Smooth muscle cell (in vitro differentiated cells): ENCODE measurements at regions not wholly inside any gene's neighbourhood (a gene's known extent, or its start where the extent isn't known, plus 50 kb on each side); places are given as distances from the start of the nearest gene placed in this dataset.

Experiments
- DNase-seq: peaks from one replicate; lab custom pipeline; 2025; ENCODE audit not compliant: unreplicated experiment; lab: John Stamatoyannopoulos, UW
- H2AFZ ChIP-seq: fragments of 200-600 bp; sonication (generic); 2 replicates; pipeline ENCODE4 v1.6.0; 2016; ENCODE audit warnings: antibody characterized with exemption, low read depth, mild to moderate bottlenecking
- H3F3A ChIP-seq: fragments of 200-600 bp; sonication (generic); 2 replicates; pipeline ENCODE4 v1.6.0; 2017; ENCODE audit warnings: antibody characterized with exemption, low read depth
- H3K27ac ChIP-seq: fragments of 200-600 bp; sonication (generic); 2 replicates; pipeline ENCODE4 v1.5.1; 2016; ENCODE audit warnings: low read depth, mild to moderate bottlenecking
- H3K27me3 ChIP-seq: fragments of 200-600 bp; sonication (generic); 2 replicates; pipeline ENCODE4 v1.6.1; 2016; ENCODE audit warnings: low read depth, mild to moderate bottlenecking
- H3K36me3 ChIP-seq: fragments of 200-600 bp; sonication (generic); 2 replicates; pipeline ENCODE4 v1.5.1; 2016; ENCODE audit warnings: low read depth
- H3K4me1 ChIP-seq: fragments of 200-600 bp; sonication (generic); 2 replicates; pipeline ENCODE4 v1.5.1; 2016; ENCODE audit warnings: low read depth
- H3K4me2 ChIP-seq: fragments of 200-600 bp; sonication (generic); 2 replicates; pipeline ENCODE4 v1.6.0; 2016; ENCODE audit warnings: mild to moderate bottlenecking
- H3K4me3 ChIP-seq: fragments of 200-600 bp; sonication (generic); 2 replicates; pipeline ENCODE4 v1.5.1; 2016; ENCODE audit warnings: mild to moderate bottlenecking
- H3K79me2 ChIP-seq: fragments of 200-600 bp; sonication (generic); 2 replicates; pipeline ENCODE4 v1.6.0; 2016; ENCODE audit warnings: low read depth, mild to moderate bottlenecking
- H3K9ac ChIP-seq: fragments of 200-600 bp; sonication (generic); 2 replicates; pipeline ENCODE4 v1.6.0; 2016; ENCODE audit warnings: low read depth
- H3K9me3 ChIP-seq: fragments of 200-600 bp; sonication (generic); replicated peaks from 2 replicates; pipeline ENCODE4 v1.5.1; 2016; ENCODE audit warnings: low read depth
- H4K20me1 ChIP-seq: fragments of 200-600 bp; sonication (generic); 2 replicates; pipeline ENCODE4 v1.6.0; 2016; ENCODE audit warnings: low read depth
- CTCF ChIP-seq: fragments of 200-600 bp; sonication (generic); IDR thresholded peaks from 2 replicates; pipeline ENCODE4 v1.5.1; 2017; ENCODE audit warnings: borderline replicate concordance, mild to moderate bottlenecking, antibody characterized with exemption; ENCODE audit not compliant: insufficient read depth, poor library complexity, severe bottlenecking
- whole genome bisulfite sequencing: methylation state at CpG from one replicate; pipeline ENCODE4 v1.1.7; 2016; ENCODE audit warnings: low lambda C conversion rate; 5-methylcytosine and 5-hydroxymethylcytosine counted together

GRCh38 chr14:39876916-39877315 lies 444.7 kb upstream of the FBXO33 start:
- WGBS: 92% methylated on average over 1 of the region's 1 CpG
- Histone ChIP-seq H4K20me1 (no peaks in the 10 kb centered on the region), H3K36me3 (no peaks in the 10 kb centered on the region), H3K27me3 (no peaks in the 10 kb centered on the region), H3F3A (no peaks in the 10 kb centered on the region), H3K9me3 (no peaks in the 10 kb centered on the region), H3K4me2 (no peak overlapping the region), H3K79me2 (no peaks in the 10 kb centered on the region), H3K4me1 (no peaks in the 10 kb centered on the region), H2AFZ (no peak overlapping the region), H3K27ac (no peak overlapping the region), H3K4me3 (no peak overlapping the region), H3K9ac (no peak overlapping the region)
- DNase-seq: no peak
- no peak for TF ChIP-seq CTCF

GRCh38 chr14:39875028-39875427 lies 442.8 kb upstream of the FBXO33 start:
- Histone ChIP-seq H3K27me3 (no peaks in the 10 kb centered on the region), H3K9ac (no peak overlapping the region), H4K20me1 (no peaks in the 10 kb centered on the region), H3K27ac (no peak overlapping the region), H3K9me3 (no peaks in the 10 kb centered on the region), H3K4me1 (no peaks in the 10 kb centered on the region), H3K4me3 (no peak overlapping the region), H3K79me2 (no peaks in the 10 kb centered on the region), H3K4me2 (no peak overlapping the region), H3F3A (no peaks in the 10 kb centered on the region), H2AFZ (no peak overlapping the region), H3K36me3 (no peaks in the 10 kb centered on the region)
- TF ChIP-seq CTCF: no peak
- no peak for DNase-seq
- 95% methylated on average over 2 of the region's 2 CpGs for whole genome bisulfite sequencing

GRCh38 chr14:39873791-39874190 lies 441.6 kb upstream of the FBXO33 start:
- H3K27ac ChIP-seq: no peak overlapping the region
- no peaks in the 10 kb centered on the region for H3F3A ChIP-seq
- H3K27me3 ChIP-seq: no peaks in the 10 kb centered on the region
- no peak for DNase-seq
- H3K4me1 ChIP-seq: no peaks in the 10 kb centered on the region
- H4K20me1 ChIP-seq: no peaks in the 10 kb centered on the region
- no peak overlapping the region for H3K9ac ChIP-seq
- no peak for TF ChIP-seq CTCF
- H3K9me3 ChIP-seq: no peaks in the 10 kb centered on the region
- H3K36me3 ChIP-seq: no peaks in the 10 kb centered on the region
- no peaks in the 10 kb centered on the region for H3K79me2 ChIP-seq
- H3K4me3 ChIP-seq: no peak overlapping the region
- no peak overlapping the region for H3K4me2 ChIP-seq
- WGBS: 48% methylated on average over 1 of the region's 1 CpG
- H2AFZ ChIP-seq: no peak overlapping the region

- Histone ChIP-seq H3K27ac (no peak overlapping the region), H4K20me1 (no peaks in the 10 kb centered on the region), H3K27me3 (no peaks in the 10 kb centered on the region), H3K4me2 (no peak overlapping the region), H3K79me2 (no peaks in the 10 kb centered on the region), H3K36me3 (no peaks in the 10 kb centered on the region), H3F3A (no peaks in the 10 kb centered on the region), H3K4me1 (no peaks in the 10 kb centered on the region), H2AFZ (no peak overlapping the region), H3K4me3 (no peak overlapping the region), H3K9me3 (no peaks in the 10 kb centered on the region), H3K9ac (no peak overlapping the region)
- no peak for TF ChIP-seq CTCF
- no peak for DNase-seq
- 94% methylated on average over 1 of the region's 1 CpG for WGBS
These were observed 436.7 kb upstream of the FBXO33 start for GRCh38 chr14:39868949-39869348.
